ENCODE measurements at regions not wholly inside any gene's neighbourhood (a gene's known extent, or its start where the extent isn't known, plus 50 kb on each side); places are given as distances from the start of the nearest gene placed in this dataset.

DNA sequence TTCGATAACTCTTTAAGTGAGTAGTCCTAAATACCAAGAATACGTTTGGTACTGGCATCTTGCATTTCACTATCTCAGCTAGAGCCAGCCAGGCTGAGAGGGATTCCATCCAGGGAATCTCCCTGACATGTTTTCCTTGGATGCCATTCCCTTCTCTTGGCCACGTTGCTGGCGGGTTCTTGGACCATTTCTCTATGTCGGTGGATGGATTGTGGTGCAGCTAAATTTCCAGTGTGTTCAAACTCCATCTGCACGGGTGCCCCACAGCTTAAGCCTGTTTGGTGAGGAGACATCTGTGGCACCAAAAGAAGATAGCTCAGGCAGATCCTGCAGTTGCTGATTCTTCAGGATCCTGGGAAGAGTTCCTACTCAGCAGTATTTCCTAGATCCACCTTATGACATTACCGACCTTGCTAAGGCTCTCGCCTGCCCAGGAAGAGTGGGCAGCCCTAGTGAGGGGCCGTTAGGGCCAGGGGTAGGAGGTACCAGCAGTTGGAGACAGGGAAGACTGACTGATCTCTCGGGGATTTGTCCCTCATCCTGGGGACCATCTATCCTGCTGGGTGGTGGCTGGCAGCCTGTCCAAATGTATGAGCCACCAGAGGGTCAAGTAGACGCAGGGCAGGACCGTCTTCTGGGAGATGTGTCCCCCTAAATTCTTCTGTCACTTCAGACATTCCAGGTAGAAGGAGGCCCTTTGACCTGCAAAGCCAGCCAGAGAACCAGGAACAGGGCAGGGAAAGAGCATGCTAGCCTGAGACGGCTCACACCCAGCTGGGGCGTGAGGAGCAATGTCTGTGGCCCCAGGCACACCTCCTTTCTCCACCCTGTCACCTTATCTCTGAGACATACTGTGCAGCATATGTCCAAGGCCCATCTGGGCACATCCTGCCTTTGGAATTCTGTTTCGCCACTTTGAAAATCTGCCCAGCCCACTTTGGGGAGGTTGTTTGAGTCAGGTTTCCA is 72.6 kb upstream of the CAPRIN2 start:
- Mint-ChIP-seq H3K4me3 (no peak overlapping the region), H3K9me3 (no peaks in the 10 kb centered on the region; a peak in 2 of 5 replicates), H3K4me1 (peaks cover 4 to 12% of the 10 kb centered on the region in 2 experiments), H3K27ac (peak overlapping the region in 1 of 3 experiments; percentile 73; a peak in 1 of 7 replicates), H3K27me3 (ENCODE audit: low read depth) (peaks cover 48% of the 10 kb centered on the region), H3K36me3 (ENCODE audit: insufficient read depth in 1 of 3, low read depth in 3 of 3) (peaks cover 0 to 4% (median 0%) of the 10 kb centered on the region in 3 experiments; a peak in 3 of 7 replicates)
- Histone ChIP-seq H3K27ac (ENCODE audit: insufficient read length, low read depth, low read length) (no peak overlapping the region), H3K79me2 (ENCODE audit: insufficient read depth, low read length) (no peaks in the 10 kb centered on the region), H2BK15ac (ENCODE audit: low read depth, low read length) (no peak overlapping the region), H3K14ac (ENCODE audit: insufficient read depth, low read length) (no peak overlapping the region), H3K27me3 (ENCODE audit: insufficient read depth, low read length) (no peaks in the 10 kb centered on the region; the same call in 1 of the 2 replicates), H2BK5ac (ENCODE audit: insufficient read length, low read length) (no peak overlapping the region), H3K23me2 (ENCODE audit: insufficient read length, low read depth, low read length, poor library complexity, severe bottlenecking) (peaks cover 10% of the 10 kb centered on the region), H3K4ac (ENCODE audit: low read depth, low read length) (no peak overlapping the region), H4K91ac (ENCODE audit: insufficient read length, low read depth, low read length) (no peak overlapping the region), H3K4me1 (ENCODE audit: insufficient read depth, low read length) (no peaks in the 10 kb centered on the region), H3K56ac (ENCODE audit: insufficient read length, low read depth, low read length) (no peak overlapping the region), H2BK20ac (ENCODE audit: low read depth, low read length, poor library complexity, severe bottlenecking) (no peak overlapping the region), H2AK5ac (ENCODE audit: insufficient read length, low read length) (no peak overlapping the region), H3K23ac (ENCODE audit: insufficient read length, low read depth, low read length) (no peak overlapping the region), H4K20me1 (ENCODE audit: control insufficient read depth, insufficient read depth, insufficient read length) (no peaks in the 10 kb centered on the region), H3K4me2 (ENCODE audit: insufficient read depth, insufficient read length, low read length) (no peak overlapping the region), H3K9ac (ENCODE audit: extremely low read depth, insufficient read length, low read length) (no peak overlapping the region), H4K8ac (replicated peaks; ENCODE audit: insufficient read length, low read depth, low read length) (no peak overlapping the region), H2AFZ (ENCODE audit: low read length) (no peak overlapping the region), H3K18ac (ENCODE audit: insufficient read length, low read depth, low read length) (no peak overlapping the region), H3T11ph (ENCODE audit: low read length) (no peak overlapping the region), H2BK12ac (ENCODE audit: insufficient read length, low read depth, low read length) (no peak overlapping the region), H2BK120ac (ENCODE audit: low read depth, low read length, poor library complexity, severe bottlenecking) (no peak overlapping the region), H4K5ac (ENCODE audit: insufficient read length, low read depth, low read length) (no peak overlapping the region), H3K9me3 (ENCODE audit: control insufficient read depth, low read depth, low read length) (no peaks in the 10 kb centered on the region), H3K79me1 (ENCODE audit: insufficient read depth, low read depth, low read length, poor library complexity, severe bottlenecking) (no peaks in the 10 kb centered on the region)
- no CpG with 5 or more reads among the region's 15 CpGs for WGBS (ENCODE audit: extremely low coverage, insufficient read length, low lambda C conversion rate)
- TF ChIP-seq, protein P1, sequence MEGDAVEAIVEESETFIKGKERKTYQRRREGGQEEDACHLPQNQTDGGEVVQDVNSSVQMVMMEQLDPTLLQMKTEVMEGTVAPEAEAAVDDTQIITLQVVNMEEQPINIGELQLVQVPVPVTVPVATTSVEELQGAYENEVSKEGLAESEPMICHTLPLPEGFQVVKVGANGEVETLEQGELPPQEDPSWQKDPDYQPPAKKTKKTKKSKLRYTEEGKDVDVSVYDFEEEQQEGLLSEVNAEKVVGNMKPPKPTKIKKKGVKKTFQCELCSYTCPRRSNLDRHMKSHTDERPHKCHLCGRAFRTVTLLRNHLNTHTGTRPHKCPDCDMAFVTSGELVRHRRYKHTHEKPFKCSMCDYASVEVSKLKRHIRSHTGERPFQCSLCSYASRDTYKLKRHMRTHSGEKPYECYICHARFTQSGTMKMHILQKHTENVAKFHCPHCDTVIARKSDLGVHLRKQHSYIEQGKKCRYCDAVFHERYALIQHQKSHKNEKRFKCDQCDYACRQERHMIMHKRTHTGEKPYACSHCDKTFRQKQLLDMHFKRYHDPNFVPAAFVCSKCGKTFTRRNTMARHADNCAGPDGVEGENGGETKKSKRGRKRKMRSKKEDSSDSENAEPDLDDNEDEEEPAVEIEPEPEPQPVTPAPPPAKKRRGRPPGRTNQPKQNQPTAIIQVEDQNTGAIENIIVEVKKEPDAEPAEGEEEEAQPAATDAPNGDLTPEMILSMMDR (conservative IDR thresholded peaks at IDR 0.05), result no peak
- DNase-seq, result peak; percentile 19
